Caco-2 (cell line): ENCODE measurements at regions not wholly inside any gene's neighbourhood (a gene's known extent, or its start where the extent isn't known, plus 50 kb on each side); places are given as distances from the start of the nearest gene placed in this dataset.

Source experiments
- BruUV-seq: library from RNA; stranded (reverse); fragments of 400-500 nt; replicated peaks from 2 replicates; lab custom pipeline; 2021; lab: Mats Ljungman, UMichigan
- CTCF ChIA-PET: fragments of 300-600 bp; sonication (Branson Sonifier 250); formaldehyde crosslinking; loops from one replicate; lab custom pipeline; 2022; ENCODE audit warnings: antibody characterized with exemption; lab: Charles Lee
- POLR2A ChIA-PET: fragments of 300-600 bp; sonication (Branson Sonifier 250); formaldehyde crosslinking; loops from one replicate; lab custom pipeline; 2022; ENCODE audit warnings: antibody characterized with exemption; lab: Charles Lee
- DNase-seq, 2 experiments: peaks; one replicate each; pipeline versions ENCODE4 v3.0.0 to v3.0.0-alpha.2; 2020 to 2022
- H3K27me3 ChIP-seq: replicated peaks from 2 replicates; pipeline ENCODE4 v1.6.0; 2011; ENCODE audit warnings: low read length; ENCODE audit not compliant: control insufficient read depth, insufficient read depth
- H3K36me3 ChIP-seq: 2 replicates; pipeline ENCODE4 v1.5.1; 2011; ENCODE audit warnings: low read length; ENCODE audit not compliant: control insufficient read depth, insufficient read depth
- H3K4me1 ChIP-seq: fragments of 250-450 bp; sonication (Bioruptor Pico); 2 replicates; pipeline ENCODE4 v1.5.1; 2020; ENCODE audit warnings: mild to moderate bottlenecking
- H3K4me3 ChIP-seq: 2 replicates; pipeline ENCODE4 v1.5.1; 2011; ENCODE audit warnings: low read depth, mild to moderate bottlenecking, control low read depth, low read length
- H3K9me3 ChIP-seq: fragments of 250-450 bp; sonication (Bioruptor Pico); 2 replicates; pipeline ENCODE4 v1.5.1; 2020; ENCODE audit warnings: mild to moderate bottlenecking, moderate library complexity
- H3K27ac Mint-ChIP-seq: one replicate; pipeline ENCODE4 v1.8.0; 2022; ENCODE audit warnings: mixed read lengths; ENCODE audit not compliant: unreplicated experiment
- H3K27me3 Mint-ChIP-seq: one replicate; pipeline ENCODE4 v1.8.0; 2022; ENCODE audit warnings: mixed read lengths; ENCODE audit not compliant: insufficient read depth, unreplicated experiment
- H3K36me3 Mint-ChIP-seq: one replicate; pipeline ENCODE4 v1.8.0; 2022; ENCODE audit warnings: mild to moderate bottlenecking, mixed read lengths; ENCODE audit not compliant: insufficient read depth, unreplicated experiment
- H3K4me1 Mint-ChIP-seq: one replicate; pipeline ENCODE4 v1.8.0; 2022; ENCODE audit warnings: low read depth, mixed read lengths; ENCODE audit not compliant: unreplicated experiment
- H3K4me3 Mint-ChIP-seq: one replicate; pipeline ENCODE4 v1.8.0; 2022; ENCODE audit warnings: mild to moderate bottlenecking, moderate library complexity, mixed read lengths; ENCODE audit not compliant: unreplicated experiment
- H3K9me3 Mint-ChIP-seq: one replicate; pipeline ENCODE4 v1.8.0; 2022; ENCODE audit warnings: mixed read lengths; ENCODE audit not compliant: unreplicated experiment
- intact Hi-C: fragments of 100-400 bp; cut with micrococcal nuclease; formaldehyde crosslinking; loops from one replicate; pipeline ENCODE4 v1.10.0; 2022; ENCODE audit not compliant: unreplicated experiment
- TF ChIP-seq, protein P1 (sequence below), 2 experiments: fragments of 200-600 bp in 1 of 2; IDR thresholded peaks; 1 replicate in 1 of 2; 2 replicates in 1 of 2; pipeline versions ENCODE4 v1.5.1 to v1.8.0; 2011 to 2022; ENCODE audit warnings: antibody characterized with exemption in 1 of 2, control low read depth in 1 of 2, inconsistent platforms in 1 of 2, low read depth in 1 of 2, low read length in 1 of 2, mild to moderate bottlenecking in 1 of 2, moderate library complexity in 1 of 2; ENCODE audit not compliant: insufficient read depth in 1 of 2, severe bottlenecking in 1 of 2, unreplicated experiment in 1 of 2

DNA sequence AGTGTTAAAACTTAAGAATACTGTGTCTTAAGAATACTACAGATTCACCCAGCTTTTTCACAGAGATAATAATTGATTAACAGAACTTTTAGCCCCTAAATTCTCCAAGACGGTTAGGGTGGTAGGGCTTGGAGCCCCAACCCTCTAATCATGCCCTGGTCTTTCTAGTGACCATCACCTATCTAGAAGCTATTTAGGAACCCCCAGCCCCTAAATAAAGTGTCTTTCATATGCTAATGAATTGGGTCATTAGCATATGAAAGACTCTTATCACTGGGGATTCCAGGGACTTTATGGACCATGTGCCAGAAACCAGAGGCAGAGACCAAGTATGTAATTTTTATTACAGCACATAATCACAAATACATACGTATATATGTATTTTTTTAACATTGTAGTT, 999.7 kb upstream of the RAG2 start:
- Histone ChIP-seq H3K27me3 (no peaks in the 10 kb centered on the region), H3K4me1 (no peaks in the 10 kb centered on the region), H3K9me3 (no peaks in the 10 kb centered on the region), H3K4me3 (no peak overlapping the region), H3K36me3 (no peaks in the 10 kb centered on the region)
- no peak overlapping the region for H3K4me3 Mint-ChIP-seq
- ChIA-PET POLR2A (no interaction called here), CTCF (no interaction called here)
- TF ChIP-seq, protein P1, sequence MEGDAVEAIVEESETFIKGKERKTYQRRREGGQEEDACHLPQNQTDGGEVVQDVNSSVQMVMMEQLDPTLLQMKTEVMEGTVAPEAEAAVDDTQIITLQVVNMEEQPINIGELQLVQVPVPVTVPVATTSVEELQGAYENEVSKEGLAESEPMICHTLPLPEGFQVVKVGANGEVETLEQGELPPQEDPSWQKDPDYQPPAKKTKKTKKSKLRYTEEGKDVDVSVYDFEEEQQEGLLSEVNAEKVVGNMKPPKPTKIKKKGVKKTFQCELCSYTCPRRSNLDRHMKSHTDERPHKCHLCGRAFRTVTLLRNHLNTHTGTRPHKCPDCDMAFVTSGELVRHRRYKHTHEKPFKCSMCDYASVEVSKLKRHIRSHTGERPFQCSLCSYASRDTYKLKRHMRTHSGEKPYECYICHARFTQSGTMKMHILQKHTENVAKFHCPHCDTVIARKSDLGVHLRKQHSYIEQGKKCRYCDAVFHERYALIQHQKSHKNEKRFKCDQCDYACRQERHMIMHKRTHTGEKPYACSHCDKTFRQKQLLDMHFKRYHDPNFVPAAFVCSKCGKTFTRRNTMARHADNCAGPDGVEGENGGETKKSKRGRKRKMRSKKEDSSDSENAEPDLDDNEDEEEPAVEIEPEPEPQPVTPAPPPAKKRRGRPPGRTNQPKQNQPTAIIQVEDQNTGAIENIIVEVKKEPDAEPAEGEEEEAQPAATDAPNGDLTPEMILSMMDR (IDR thresholded peaks at IDR 0.05; ENCODE audit: insufficient read depth in 1 of 2, low read depth in 1 of 2, low read length in 1 of 2, severe bottlenecking in 1 of 2, unreplicated experiment in 1 of 2): no peak
- intact Hi-C loops: no loop called here
- H3K4me1 Mint-ChIP-seq: no peaks in the 10 kb centered on the region
- H3K27me3 Mint-ChIP-seq: no peaks in the 10 kb centered on the region
- H3K36me3 Mint-ChIP-seq: no peaks in the 10 kb centered on the region
- H3K27ac Mint-ChIP-seq: no peak overlapping the region
- DNase-seq: no peak
- no TSS peak for BruUV-seq
- H3K9me3 Mint-ChIP-seq: peaks cover 29% of the 10 kb centered on the region

DNA sequence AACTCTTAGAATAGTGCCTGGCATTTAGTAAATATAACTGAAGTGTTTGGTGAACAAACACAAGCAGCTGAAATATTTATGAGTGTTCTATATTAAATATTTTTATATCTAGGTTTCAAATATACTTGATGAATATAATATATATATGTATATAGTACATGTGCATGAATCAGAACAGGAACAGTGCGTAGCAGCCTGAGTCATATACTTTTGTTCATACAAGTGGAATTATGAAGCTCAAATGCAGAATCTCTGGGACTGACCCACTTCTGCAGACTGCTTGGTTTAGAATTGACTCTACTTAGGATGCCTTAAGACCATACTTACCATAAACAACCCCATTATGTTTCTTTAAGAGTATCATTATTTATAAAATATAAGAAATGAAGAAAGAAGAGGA, 997.8 kb upstream of the RAG2 start:
- ChIA-PET CTCF (no interaction called here), POLR2A (no interaction called here)
- TF ChIP-seq, protein P1 (IDR thresholded peaks at IDR 0.05; ENCODE audit: insufficient read depth in 1 of 2, low read depth in 1 of 2, low read length in 1 of 2, severe bottlenecking in 1 of 2, unreplicated experiment in 1 of 2): no peak
- H3K27me3 ChIP-seq: no peaks in the 10 kb centered on the region
- BruUV-seq: no TSS peak
- intact Hi-C loops: no loop called here
- Mint-ChIP-seq H3K36me3 (no peaks in the 10 kb centered on the region), H3K27ac (no peak overlapping the region), H3K27me3 (no peaks in the 10 kb centered on the region), H3K4me3 (no peak overlapping the region), H3K9me3 (peaks cover 9% of the 10 kb centered on the region), H3K4me1 (no peaks in the 10 kb centered on the region)
- H3K4me3 ChIP-seq: no peak overlapping the region
- no peaks in the 10 kb centered on the region for H3K36me3 ChIP-seq
- no peak for DNase-seq
- H3K4me1 ChIP-seq: no peaks in the 10 kb centered on the region
- H3K9me3 ChIP-seq: peaks cover 6% of the 10 kb centered on the region; the same call in 1 of the 2 replicates

GRCh38 chr11:37574361-37574760, 976.3 kb upstream of the RAG2 start:
- no TSS peak for BruUV-seq
- TF ChIP-seq, protein P1 (IDR thresholded peaks at IDR 0.05; ENCODE audit: insufficient read depth in 1 of 2, low read depth in 1 of 2, low read length in 1 of 2, severe bottlenecking in 1 of 2, unreplicated experiment in 1 of 2): no peak

More at GRCh38 chr11:37574361-37574760, 976.3 kb upstream of the RAG2 start:
- DNase-seq: no peak
- Histone ChIP-seq H3K4me3 (no peak overlapping the region), H3K36me3 (no peaks in the 10 kb centered on the region), H3K9me3 (peaks cover 8% of the 10 kb centered on the region; the same call in 1 of the 2 replicates), H3K27me3 (no peaks in the 10 kb centered on the region), H3K4me1 (no peaks in the 10 kb centered on the region)
- no peak overlapping the region for H3K27ac Mint-ChIP-seq
- no peaks in the 10 kb centered on the region for H3K27me3 Mint-ChIP-seq
- peaks cover 22% of the 10 kb centered on the region for H3K9me3 Mint-ChIP-seq
- ChIA-PET POLR2A (no interaction called here), CTCF (no interaction called here)
- H3K4me3 Mint-ChIP-seq: no peak overlapping the region
- intact Hi-C loops: no loop called here
- no peaks in the 10 kb centered on the region for H3K4me1 Mint-ChIP-seq
- peaks cover 6% of the 10 kb centered on the region for H3K36me3 Mint-ChIP-seq
